Neural progenitor cell (in vitro differentiated cells): ENCODE measurements at regions not wholly inside any gene's neighbourhood (a gene's known extent, or its start where the extent isn't known, plus 50 kb on each side); places are given as distances from the start of the nearest gene placed in this dataset.

Experiments
- CTCF ChIP-seq: fragments of 200-600 bp; sonication (generic); IDR thresholded peaks from 2 replicates; pipeline ENCODE4 v1.5.1; 2017; ENCODE audit warnings: antibody characterized with exemption, mild to moderate bottlenecking
- EZH2 ChIP-seq: fragments of 200-600 bp; sonication (generic); IDR thresholded peaks from 2 replicates; pipeline ENCODE4 v1.6.1; 2017; ENCODE audit warnings: antibody characterized with exemption, mild to moderate bottlenecking, moderate library complexity
- EZH2phosphoT487 ChIP-seq: fragments of 200-600 bp; sonication (generic); IDR thresholded peaks from 2 replicates; pipeline ENCODE4 v1.6.1; 2017; ENCODE audit warnings: antibody characterized with exemption

GRCh38 chr7:111657018-111657417 lies 94.7 kb upstream of the IMMP2L start:
- TF ChIP-seq CTCF (no peak), EZH2phosphoT487 (no peak), EZH2 (no peak)
